LoVo (cell line): ENCODE measurements at regions not wholly inside any gene's neighbourhood (a gene's known extent, or its start where the extent isn't known, plus 50 kb on each side); places are given as distances from the start of the nearest gene placed in this dataset.

Experiments
- DNase-seq: peaks from one replicate; pipeline ENCODE4 v3.0.0-alpha.2; 2016; ENCODE audit warnings: low spot score

DNA sequence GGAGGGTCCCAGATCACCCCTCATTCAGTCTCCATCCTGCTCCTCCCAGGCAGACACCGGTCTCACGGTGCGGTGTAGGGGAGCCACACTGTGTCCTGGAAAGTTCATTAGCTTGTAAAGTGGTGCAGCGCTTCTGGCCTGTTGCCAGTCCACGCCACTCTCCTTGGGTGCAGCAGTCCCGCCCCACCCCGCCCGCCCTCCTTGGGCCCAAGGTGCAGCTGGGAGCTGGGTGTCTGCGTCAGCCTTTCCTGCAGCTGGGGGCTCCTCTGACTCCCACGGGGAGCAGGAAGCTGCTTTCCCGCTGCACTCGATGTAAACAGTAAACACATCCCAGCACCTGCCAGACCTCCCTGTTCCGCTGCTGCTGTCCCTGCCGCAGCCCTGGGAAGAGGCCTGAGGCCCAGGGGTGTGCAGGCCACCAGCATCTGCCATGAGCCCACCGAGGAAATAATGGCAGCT, 53.8 kb upstream of the ASB18 start:
- DNase-seq, result peak; percentile 1

DNA sequence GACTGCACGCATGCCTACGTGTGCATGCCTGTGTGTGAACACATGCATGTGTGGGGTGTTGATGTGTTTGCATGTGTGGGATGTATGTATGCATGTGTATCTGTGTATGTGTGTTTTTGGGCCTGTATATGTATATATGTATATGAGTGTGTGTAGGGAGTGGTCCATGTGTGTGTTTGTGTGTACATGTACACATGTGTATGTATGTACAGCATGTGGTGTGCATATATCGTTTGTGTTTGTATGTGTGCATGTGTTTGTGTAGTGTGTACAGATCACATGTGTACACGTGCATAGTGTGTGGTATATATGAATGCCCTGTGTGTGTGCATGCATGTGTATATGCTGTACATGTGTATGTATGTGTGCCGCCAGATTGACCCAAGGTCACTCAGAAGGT, 54.2 kb upstream of the ASB18 start:
- no peak for DNase-seq

DNA sequence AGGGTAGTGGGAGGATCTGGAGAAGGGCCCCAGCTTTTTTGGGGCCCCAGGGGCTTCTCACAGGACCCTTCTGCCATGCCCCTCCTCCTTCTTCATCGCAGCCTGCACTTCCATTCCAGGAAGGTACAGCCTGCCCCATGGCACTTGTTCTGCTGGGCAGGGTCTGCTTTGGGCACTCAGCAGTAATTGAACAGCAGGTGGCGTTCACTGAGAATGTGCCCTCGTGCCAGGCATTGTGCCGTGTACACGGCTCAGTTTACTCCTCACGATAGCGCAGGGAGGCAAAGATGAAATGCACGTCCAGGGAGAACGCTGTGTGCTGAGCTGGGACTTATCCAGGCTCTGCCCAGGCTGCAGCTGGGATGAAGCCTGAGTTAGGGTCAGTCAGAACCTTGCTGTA, 54.8 kb upstream of the ASB18 start:
- DNase-seq, result peak; percentile 5

DNA sequence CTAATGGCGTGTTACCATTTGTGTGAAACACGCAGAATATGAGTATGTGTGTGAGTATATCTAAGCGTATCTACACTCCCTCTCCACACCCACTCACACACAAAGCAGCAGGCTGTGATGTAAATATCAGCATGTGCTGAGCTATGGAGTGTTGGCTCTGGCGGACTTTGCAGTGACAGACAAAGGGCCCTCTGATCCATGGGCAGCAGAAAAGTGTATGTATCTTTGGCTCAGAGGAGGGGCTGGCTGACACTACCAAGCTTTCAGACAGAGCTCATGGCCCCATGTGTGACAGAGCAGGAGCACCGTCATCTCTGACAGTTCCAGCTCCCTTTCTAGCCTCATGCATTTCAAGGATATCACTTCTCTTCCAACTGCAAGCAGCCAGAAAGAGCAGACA, 57.2 kb upstream of the ASB18 start:
- DNase-seq, result no peak

DNA sequence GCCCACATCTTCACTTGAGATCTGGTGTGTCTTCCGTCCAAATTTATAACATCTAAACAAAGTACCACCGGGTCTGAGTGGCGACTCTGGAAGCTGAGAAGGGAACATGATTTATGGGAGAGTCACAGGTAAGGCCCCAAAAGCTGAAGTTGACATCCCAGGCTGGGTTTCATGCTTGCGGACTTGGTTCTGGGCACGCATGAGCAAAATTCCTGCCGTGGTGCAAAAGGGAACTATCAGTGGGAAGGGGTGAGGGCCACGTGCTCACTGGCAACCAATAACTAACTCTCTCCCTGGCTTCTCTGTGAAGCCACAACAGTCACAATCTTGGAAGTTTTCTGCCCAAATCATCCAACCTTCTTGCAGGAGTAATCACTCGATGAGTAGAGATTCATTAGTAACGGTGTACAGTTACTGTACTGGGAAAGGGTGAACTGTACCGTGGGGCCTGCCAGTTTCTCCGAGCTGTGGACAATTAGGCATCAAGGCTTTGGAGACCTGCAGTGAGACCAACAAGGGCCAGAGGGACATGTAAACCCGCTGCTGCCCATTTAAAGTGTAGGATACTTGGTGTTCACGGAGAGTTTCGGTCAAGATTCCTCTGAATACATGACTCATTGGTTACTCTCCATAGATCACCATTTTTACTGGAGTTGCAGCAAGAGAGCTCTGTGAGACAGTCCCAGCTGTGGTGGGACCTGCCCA, 69.4 kb upstream of the ASB18 start:
- DNase-seq, result no peak

DNA sequence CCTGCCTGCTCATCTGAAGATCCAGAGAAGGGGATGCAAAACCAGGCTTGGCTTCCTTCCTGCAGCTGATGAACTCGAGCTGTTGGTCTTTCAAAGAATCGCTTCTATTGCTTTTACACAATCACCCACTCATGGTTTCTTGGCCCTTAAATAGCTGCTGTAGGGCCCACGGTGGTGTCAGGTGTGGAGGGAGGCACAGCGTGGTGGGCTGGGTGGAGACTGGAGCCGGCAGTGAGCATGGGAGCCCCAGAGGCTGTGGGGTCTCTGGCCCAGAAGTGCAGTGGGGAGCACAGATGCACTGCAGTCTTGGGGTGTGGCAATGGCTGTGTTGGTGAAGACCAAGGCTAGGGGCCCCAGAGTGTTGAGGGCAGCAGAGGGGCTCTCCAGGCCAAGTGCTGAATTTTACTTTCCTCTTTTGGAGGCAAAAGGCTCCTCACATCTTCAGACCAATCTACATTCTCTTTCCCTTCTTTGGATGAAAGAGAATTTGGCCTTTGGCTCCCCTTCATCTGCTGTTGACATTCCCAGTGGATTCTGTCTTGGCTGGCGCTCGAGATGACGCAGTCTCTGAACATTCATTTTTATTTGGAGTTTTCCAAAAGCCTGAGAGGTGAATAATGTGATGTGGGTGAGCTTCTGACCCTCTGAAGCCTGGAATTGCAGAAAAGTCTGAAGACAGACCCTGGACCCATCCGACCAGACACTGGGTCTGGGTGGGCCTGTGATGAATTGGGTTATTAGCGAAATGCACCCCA, 70.1 kb upstream of the ASB18 start:
- no peak for DNase-seq

DNA sequence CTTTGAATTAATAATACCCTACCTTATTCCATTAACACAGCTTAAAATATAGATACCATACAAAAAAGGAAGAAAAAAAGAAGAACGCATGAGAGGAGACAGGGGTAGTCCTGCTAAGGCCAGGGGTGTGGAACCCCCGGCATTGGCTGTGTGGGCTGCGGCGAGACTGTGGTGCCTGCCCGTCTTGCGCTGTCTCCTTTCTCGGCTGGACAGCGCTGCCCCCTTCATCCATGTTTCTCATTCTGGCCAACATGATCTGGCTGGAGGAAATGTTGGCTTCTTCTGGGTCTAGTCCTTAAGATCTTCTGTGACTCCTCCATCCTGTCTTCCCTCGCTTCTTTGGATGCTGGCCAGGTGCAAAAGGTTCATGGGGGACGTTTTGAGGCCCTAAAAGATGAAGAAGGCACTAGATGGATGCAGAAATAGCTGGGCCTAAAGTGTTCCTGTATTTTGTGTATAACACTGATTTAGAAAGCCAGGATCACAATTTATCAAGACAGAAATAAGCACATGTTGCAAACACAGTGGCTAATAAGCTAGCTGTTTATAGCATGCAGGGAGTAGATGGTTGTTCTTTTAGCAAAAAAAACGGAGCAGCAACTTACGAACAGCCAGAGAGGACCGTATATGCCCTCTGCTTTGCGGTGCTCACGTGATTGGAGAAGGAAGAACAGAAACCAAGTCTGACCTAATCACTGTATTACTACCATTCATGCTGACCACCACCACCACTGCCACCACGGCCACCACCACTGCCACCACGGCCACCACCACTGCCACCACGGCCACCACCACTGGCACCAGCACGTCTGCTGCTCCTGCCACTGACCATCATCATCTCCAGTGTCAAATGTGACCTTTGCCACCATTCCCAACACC, 71.7 kb upstream of the ASB18 start:
- no peak for DNase-seq

DNA sequence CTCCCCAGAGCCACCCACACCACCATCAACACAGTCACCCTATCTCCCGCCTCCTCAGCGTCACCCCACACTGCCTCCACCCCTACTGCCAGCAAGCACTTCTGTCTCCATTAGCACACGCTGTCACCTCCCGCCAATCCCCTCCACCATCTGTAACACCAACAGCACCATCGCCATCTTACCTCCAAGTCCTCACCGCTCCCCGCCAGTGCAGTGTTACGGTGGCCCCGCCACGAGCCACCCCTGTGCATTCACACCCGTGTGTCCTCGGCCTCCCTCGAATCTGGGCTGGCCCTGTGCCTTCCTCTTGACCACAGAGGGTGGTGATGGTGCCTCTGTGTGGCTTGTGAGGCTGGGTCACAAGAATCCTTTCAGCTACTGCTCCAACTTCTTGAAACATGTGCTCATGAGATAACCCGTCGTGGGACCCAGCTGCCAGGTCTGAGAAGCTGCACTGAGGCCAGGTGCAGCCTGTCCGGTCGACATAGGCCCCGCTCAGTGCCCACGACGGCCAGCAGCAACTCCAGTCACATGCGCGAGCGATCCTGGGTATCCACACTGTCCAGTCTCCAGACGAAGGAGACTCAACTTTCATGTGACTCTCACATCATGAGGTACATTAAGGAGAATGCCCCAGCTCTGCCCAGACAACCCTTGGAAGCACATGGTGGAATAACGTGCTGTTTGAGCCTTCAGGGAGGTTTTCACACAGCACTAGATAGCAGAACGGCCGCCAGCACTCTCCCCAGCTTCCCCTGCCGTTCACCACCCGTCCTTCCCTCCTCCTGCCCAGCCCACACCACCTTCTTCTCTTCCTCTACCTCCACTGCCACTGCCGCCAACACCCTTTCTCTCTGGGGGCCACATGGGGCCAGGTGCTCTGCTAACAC, 72.6 kb upstream of the ASB18 start:
- DNase-seq, result no peak

DNA sequence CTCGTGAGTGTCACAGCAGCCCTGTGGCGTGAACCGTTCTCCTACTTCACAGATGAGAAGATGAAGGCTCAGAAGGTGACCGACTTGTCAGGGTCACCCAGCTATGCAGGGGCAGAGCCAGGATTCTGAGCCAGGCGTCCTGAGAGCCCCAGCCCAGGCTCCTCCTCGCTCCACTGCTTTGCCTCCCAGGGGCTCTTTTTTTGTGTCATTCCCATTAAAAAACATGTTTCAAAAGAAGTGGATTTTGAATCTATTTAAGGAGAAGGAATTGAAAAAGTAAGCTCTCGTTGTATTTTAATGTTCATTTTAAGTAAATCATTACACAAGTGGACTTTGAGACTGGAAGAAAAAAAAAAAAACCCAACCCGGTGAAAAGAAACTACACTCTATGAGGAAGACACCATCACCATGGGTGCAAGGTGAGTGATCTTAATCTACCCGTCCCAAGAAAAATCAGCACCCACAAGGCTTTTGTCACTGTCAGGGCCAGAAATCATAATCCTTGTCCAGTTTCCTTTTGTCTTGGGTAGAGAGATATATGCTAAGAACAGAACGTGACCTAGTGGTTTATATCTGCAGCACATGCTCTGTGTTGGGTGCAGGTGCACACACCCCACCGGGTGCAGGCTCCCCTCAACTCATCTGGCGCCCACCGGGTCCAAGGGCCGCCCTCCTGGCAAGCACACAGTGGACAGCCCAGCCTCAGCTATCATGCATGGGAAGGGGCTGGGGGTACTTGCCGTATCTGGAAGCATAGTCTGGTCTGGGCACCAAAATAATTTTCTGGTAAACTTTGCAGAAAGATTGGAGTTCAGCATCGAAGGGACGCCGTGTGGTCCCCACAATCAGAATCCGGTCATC, 73.5 kb upstream of the ASB18 start:
- DNase-seq, result no peak

DNA sequence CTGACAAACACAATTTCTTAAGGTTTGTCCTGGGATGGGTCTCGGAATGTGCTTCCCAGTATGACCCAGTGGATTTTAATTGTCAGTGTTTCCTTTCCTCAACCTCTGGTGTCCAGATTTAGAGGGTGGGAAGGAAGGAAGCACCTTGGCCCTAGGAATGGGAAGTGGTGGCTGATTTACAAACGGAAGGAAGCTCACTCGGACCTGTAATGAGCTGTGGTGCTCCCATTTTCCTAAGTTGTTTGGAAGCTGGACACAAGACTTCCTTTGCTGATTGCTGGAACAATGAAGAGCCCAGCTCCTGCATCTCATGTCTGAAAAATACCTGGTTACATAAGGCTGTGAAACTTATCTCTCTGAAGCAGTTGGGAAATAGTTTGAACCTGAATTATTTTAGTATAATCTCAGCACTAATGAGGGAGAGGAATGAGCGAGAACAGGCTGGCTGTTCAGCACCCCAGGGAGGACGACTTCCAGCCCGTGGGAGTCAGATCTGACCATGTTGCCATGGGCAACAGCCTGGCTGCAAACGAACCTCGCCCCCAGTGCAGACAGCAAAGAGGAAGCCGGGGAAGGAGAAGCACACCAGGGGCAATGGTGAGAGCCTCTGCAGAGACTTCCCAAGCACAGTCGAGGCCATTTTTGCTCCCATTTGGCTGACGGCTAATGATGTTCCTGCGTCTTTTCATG, 74.4 kb upstream of the ASB18 start:
- DNase-seq, result no peak

DNA sequence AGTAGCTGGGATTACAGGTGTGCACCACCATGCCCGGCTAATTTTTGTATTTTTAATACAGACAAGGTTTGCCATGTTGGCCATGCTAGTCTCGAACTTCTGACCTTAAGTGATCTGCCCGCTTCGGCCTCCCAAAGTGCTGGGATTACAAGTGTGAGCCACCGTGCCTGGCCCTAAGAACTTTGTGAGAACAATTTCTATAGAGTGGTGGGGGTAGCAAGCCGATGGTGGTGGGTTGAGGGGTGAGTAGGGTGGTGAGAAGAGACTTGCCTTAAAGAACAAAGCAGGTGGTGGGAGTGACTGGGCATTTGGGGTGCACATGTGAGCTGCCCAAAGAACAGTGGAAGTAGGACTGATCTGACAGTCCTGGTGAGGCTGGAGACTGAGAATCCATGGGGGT, 76.0 kb upstream of the ASB18 start:
- no peak for DNase-seq

DNA sequence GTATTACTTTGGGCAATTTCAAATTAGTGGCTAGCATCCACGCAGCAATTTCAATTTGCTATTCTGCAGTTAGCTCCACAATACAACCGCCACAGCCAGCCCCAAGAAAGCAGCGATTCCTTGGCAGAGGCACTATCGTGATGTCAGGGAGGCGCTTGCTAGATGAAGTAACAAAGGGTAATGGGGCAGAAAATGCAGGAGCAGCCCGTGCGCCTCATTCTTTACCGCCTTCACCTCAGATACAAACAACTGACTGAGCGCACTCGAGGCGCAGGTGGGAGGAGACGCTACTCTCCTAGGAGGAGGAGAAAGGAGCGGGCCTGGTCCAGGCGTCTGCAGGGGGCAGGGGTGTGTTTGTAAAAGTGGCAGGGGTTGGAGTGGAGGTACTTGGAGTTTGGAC, 76.9 kb upstream of the ASB18 start:
- DNase-seq, result no peak

DNA sequence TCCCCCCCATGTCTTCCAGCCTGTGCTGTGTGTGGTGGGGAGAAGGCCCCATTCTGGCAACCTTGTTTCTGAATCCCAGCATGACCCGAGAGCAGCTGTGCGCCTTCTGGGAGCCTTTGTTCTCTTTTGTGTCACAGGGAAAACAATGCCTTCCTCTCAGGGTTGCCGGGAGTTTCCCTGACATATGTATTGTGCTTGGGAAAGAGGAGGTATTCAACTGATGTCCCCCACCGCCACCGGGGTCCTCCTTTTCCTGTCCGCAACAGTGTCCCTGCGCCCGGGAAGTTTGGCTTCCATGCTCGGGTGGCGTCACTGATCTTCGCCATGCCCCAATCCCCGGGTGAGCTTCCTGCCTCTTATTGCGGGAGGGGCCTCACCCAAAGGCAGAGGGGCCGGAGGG, 77.5 kb upstream of the ASB18 start:
- no peak for DNase-seq

DNA sequence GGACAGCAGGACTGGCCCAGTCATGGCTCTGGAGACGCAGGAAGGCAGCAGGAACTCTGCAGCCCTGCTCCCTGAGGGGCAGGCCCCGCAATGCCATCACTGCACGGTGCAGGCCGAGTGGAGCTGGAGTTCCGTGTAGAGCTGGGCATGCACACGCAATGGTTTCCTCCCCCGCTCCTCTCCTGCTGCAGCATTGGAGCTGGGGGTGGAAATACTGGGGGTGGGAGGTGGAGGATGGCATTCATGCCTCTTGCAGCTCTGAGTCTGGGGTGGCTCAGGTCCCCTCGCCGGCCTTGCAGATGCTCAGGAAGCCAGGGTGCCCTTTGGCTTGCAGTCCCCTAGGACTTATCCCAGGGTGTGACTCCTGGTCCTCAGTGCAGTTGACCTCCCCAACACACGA, 78.3 kb upstream of the ASB18 start:
- DNase-seq, result no peak

DNA sequence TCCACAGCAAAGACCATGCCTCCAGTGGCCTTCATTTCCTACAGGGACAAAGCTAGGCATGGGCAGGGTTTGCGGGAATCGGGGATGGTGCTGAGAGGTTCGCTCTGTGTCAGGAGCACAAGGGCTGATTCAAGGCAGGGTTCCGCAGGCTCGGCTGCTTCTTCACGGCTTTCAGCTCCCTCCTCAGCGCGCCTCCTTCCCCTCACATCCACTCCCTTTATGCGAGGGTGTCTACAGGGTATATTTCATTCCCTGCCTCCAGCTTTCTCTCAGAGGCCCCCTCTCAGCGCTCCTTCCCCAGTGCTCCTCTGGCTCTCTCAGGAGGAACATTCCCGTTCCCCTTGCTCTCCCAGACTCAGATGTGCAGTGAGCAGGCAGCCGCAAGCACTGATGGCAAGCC, 78.7 kb upstream of the ASB18 start:
- no peak for DNase-seq

DNA sequence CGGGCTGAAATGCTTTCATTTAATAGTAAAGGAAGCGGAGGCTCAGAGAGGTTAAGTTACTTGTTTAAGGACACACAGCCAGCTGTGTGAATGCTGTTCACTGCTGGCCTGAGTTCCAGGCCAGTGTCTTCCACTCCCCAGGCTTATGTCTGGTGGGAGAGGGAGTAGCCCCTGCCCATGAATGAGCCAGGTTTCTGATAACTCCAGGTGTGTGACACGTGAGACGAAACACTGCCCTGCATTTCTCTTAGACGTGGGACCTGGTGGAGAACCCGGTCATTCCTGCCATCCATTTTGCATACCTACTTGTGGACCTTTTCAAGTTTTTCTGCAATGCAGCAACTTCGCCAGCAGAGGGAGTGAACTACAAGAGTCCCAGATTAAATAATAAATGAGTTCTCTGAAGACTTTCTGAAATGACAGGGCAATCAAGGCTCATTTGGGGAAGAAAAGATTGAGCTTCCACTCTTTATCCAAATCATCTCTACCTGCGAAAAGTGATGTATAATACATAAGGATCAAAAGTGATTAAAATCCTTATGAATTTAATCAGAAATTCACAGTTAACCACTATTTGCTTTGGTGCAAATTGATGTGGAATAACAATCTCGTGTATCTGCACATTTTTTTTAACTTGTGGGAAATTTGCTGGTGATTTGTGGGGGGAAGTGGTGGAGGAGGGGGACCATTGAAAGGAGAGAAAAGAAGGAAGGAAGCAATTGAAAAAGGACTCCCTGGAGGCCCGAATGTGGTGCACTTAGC, 79.4 kb upstream of the ASB18 start:
- peak; percentile 52 for DNase-seq

DNA sequence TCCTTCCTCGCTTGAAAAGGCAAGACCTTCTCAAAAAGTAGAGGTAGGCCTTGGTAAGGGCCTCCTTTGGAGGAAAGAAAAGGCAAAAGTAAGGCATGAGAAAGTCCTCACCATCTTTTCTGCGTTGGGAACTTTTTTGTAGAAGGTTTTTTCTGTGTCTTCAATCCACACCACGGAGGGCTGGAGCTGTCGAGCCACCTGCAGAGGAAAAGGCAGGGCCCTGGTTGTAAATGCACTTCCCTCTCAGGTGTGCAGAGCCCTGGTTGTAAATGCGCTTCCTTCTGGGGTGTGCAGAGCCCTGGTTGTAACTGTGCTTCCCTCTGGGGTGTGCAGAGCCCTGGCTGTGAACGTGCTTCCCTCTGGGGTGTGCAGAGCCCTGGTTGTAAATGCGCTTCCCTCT, 80.2 kb upstream of the ASB18 start:
- no peak for DNase-seq

DNA sequence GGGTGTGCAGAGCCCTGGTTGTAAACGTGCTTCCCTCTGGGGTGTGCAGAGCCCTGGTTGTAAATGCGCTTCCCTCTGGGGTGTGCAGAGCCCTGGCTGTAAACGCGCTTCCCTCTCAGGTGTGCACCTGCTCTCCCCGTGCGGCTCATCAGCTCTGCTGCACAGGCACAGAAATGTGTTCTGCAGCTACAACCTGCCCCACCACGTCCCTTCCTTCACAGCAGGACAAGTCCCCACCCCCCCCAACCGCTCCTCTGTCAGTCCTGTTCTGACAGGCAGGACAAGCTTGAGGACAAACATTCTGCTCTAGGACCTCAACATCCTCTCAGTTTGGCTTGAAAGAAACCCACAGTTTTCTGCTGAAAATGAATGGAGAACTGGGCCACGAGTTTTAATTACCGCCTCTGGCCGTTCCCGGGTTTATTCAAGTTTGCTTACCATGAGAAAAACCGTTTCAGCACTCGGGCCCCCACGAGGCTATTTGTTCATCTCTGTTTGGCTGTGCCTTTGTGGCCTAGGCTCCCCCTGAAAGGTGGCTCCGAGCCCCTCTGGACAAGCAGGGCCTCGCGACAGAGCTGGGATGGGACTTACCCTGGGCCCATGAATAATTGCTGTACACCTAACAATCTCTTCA, 81.0 kb upstream of the ASB18 start:
- no peak for DNase-seq

DNA sequence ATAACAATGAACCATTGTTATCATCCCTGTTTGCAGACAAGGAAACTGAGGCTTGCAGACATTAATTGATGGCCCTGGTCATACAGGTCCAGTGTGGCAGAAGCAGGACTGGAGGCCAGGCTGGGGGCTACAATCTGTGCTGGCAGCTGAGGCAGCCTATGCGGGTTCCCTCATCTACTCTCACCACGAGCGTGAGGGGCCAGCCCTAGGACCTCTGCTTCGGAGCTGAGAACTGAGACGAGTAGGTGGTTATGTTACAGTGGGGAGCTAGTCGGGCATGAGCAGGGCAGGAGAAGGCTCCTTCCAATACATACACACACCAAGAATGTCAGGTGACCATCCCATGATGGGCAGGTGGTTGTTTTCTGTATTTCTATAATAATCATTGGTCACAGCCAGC, 82.2 kb upstream of the ASB18 start:
- DNase-seq, result no peak
